ENCODE measurements at regions not wholly inside any gene's neighbourhood (a gene's known extent, or its start where the extent isn't known, plus 50 kb on each side); places are given as distances from the start of the nearest gene placed in this dataset.
"Not testable (repeated sequence)": the region's sequence is repeated elsewhere in the genome, so short reads cannot be mapped to it uniquely, and the experiment has no call there.

DNA sequence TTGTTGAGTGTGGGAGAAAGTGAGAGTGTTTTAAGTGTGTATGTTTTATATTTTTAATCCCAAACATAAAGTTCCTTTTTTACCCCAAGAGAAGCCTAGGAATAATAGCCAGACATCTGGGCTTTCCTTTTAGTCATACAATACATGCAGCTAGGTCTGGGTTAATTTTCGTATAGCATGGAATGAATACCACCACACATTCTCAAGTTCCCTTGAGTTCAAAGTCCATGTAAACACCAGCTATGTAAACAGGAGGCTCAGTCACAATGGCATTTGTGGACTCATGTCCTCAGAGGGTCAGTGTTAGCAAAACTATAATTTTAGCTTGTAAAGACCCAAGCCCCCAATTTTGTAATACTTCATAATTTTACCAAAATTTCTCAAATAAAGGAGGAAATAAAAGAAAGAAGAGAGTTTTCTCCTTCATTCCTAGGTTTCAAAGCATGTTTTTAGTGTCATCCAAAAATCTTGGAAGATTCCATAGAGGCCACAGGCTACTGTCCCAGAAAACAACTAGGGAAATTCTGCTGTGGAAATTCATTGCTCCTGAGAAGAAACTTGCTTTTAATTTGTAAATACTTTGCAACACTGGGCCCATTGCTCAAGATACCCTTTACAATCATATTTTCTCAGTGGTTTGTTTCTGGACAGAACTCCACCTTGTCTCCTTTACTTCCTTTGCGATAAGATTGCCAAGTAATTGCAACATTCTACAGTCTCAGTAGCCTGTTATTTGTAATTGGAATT, 671.2 kb downstream of the COL12A1 start:
- Histone ChIP-seq H3K36me3 (replicated peaks; ENCODE audit: control insufficient read depth, insufficient read depth, low read length) (no peaks in the 10 kb centered on the region), H3K4me3 (ENCODE audit: insufficient read depth, low read depth, low read length) (no peak overlapping the region), H3K27me3 (ENCODE audit: control insufficient read depth, insufficient read depth, low read length) (no peaks in the 10 kb centered on the region)
- no peak for DNase-seq

DNA sequence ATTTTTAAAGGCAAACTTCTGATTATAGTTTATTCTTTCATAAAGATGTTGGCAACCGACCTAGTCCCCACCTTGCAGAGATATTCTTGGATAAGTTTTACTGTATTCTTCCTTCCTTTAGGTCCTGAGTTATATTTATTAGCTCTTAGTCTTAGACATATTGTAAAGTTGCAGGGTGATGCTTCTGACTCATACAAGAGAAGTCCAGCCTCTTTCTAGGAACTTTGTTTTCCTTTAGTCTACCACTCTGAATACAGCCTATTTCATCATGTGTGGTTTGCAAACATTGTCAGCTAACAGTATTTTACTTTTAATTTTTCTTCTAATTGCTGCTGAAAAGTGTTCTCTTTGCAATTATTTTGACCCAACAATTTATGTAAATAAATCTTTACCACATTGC, 686.7 kb downstream of the COL12A1 start:
- Histone ChIP-seq H3K4me3 (ENCODE audit: insufficient read depth, low read depth, low read length) (no peak overlapping the region), H3K36me3 (replicated peaks; ENCODE audit: control insufficient read depth, insufficient read depth, low read length) (no peaks in the 10 kb centered on the region), H3K27me3 (ENCODE audit: control insufficient read depth, insufficient read depth, low read length) (no peaks in the 10 kb centered on the region)
- no peak for DNase-seq

GRCh38 chr6:74518035-74518434, 687.8 kb downstream of the COL12A1 start:
- Histone ChIP-seq H3K36me3 (replicated peaks; ENCODE audit: control insufficient read depth, insufficient read depth, low read length) (no peaks in the 10 kb centered on the region), H3K4me3 (ENCODE audit: insufficient read depth, low read depth, low read length) (no peak overlapping the region), H3K27me3 (ENCODE audit: control insufficient read depth, insufficient read depth, low read length) (no peaks in the 10 kb centered on the region)
- DNase-seq, result no peak

DNA sequence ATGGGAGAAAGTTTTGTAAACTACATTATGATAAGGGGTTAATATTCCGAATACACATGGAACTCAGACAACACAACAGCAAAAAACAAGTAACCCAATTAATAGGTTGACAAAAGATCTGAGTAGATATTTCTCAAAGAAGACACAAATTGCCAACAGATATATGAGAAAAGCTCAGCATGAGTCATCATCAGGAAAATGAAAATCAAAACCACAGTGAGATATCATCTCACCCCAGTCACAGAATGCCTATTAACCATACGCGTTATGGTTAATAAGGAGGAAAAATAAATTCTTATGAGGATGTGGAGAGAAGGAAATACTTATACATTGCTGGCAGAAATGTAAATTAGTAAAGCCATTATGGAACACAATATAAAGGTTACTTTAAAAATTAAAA, 695.0 kb downstream of the COL12A1 start:
- H3K36me3 ChIP-seq (replicated peaks; ENCODE audit: control insufficient read depth, insufficient read depth, low read length), result no peaks in the 10 kb centered on the region
- DNase-seq, result no peak
- H3K4me3 ChIP-seq (ENCODE audit: insufficient read depth, low read depth, low read length), result no peak overlapping the region
- no peaks in the 10 kb centered on the region for H3K27me3 ChIP-seq (ENCODE audit: control insufficient read depth, insufficient read depth, low read length)

GRCh38 chr6:74507649-74508048, 698.2 kb downstream of the COL12A1 start:
- Histone ChIP-seq H3K27me3 (ENCODE audit: control insufficient read depth, insufficient read depth, low read length) (no peaks in the 10 kb centered on the region), H3K4me3 (ENCODE audit: insufficient read depth, low read depth, low read length) (no peak overlapping the region), H3K36me3 (replicated peaks; ENCODE audit: control insufficient read depth, insufficient read depth, low read length) (no peaks in the 10 kb centered on the region)
- no peak for DNase-seq

GRCh38 chr6:74505391-74505790, 700.5 kb downstream of the COL12A1 start:
- Histone ChIP-seq H3K27me3 (ENCODE audit: control insufficient read depth, insufficient read depth, low read length) (no peaks in the 10 kb centered on the region), H3K36me3 (replicated peaks; ENCODE audit: control insufficient read depth, insufficient read depth, low read length) (no peaks in the 10 kb centered on the region), H3K4me3 (ENCODE audit: insufficient read depth, low read depth, low read length) (no peak overlapping the region)
- no peak for DNase-seq

GRCh38 chr6:74504941-74505340, 700.9 kb downstream of the COL12A1 start:
- Histone ChIP-seq H3K36me3 (replicated peaks; ENCODE audit: control insufficient read depth, insufficient read depth, low read length) (no peaks in the 10 kb centered on the region), H3K4me3 (ENCODE audit: insufficient read depth, low read depth, low read length) (no peak overlapping the region), H3K27me3 (ENCODE audit: control insufficient read depth, insufficient read depth, low read length) (no peaks in the 10 kb centered on the region)
- no peak for DNase-seq

DNA sequence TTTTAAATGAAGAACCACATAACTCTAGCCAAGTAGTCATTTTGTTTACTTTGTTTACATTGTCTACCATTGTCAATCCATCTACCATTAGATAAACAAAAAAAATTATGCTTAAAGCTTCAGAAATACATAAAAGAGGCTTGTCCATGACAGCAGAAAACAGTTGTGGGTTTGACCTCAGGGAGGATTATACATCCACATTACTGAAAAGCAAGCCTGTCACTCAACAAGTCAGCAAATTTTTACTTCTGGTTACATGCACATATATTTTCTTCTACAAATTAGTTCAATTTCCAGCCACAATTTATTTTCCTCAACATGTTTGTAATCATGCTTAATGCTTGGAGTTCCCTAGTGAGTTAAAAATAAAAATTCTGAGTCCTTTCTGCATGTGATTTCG, 713.3 kb downstream of the COL12A1 start:
- Histone ChIP-seq H3K4me3 (ENCODE audit: insufficient read depth, low read depth, low read length) (no peak overlapping the region), H3K36me3 (replicated peaks; ENCODE audit: control insufficient read depth, insufficient read depth, low read length) (no peaks in the 10 kb centered on the region), H3K27me3 (ENCODE audit: control insufficient read depth, insufficient read depth, low read length) (no peaks in the 10 kb centered on the region)
- DNase-seq, result no peak

DNA sequence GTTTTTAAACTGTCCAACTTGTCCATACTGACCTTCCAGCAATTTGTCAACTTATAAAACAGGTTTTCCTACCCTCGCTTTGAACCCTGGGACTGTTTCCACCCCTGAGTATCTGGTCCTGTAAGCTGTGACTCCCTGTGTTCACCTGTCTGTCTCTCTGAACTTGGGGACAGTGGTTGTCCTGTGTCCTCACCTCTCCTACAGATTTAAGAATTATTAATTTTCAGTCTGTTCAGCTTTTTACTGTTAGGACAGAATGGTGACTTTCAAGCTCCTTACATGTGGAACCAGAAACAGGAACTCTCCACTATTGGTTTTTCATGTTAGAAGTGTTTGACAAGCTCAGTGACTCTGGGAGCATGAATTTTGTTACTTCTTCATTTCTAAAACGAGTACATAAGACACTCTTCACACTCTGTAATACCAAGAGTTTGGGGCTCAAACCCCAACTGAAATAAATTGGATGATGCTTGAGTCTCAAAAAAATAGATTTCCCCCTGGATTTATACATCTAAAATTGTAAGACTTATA, 713.9 kb downstream of the COL12A1 start:
- no peaks in the 10 kb centered on the region for H3K27me3 ChIP-seq (ENCODE audit: control insufficient read depth, insufficient read depth, low read length)
- no peak overlapping the region for H3K4me3 ChIP-seq (ENCODE audit: insufficient read depth, low read depth, low read length)
- no peaks in the 10 kb centered on the region for H3K36me3 ChIP-seq (replicated peaks; ENCODE audit: control insufficient read depth, insufficient read depth, low read length)
- no peak for DNase-seq

GRCh38 chr6:74488726-74489125, 717.1 kb downstream of the COL12A1 start:
- not testable (repeated sequence) for DNase-seq; H3K36me3 ChIP-seq (replicated peaks; ENCODE audit: control insufficient read depth, insufficient read depth, low read length); H3K4me3 ChIP-seq (ENCODE audit: insufficient read depth, low read depth, low read length); H3K27me3 ChIP-seq (ENCODE audit: control insufficient read depth, insufficient read depth, low read length)

- no peaks in the 10 kb centered on the region for H3K36me3 ChIP-seq (replicated peaks; ENCODE audit: control insufficient read depth, insufficient read depth, low read length)
- H3K27me3 ChIP-seq (ENCODE audit: control insufficient read depth, insufficient read depth, low read length), result no peaks in the 10 kb centered on the region
- H3K4me3 ChIP-seq (ENCODE audit: insufficient read depth, low read depth, low read length), result no peak overlapping the region
- no peak for DNase-seq
Observed at GRCh38 chr6:74482180-74482579, 723.7 kb downstream of the COL12A1 start.

DNA sequence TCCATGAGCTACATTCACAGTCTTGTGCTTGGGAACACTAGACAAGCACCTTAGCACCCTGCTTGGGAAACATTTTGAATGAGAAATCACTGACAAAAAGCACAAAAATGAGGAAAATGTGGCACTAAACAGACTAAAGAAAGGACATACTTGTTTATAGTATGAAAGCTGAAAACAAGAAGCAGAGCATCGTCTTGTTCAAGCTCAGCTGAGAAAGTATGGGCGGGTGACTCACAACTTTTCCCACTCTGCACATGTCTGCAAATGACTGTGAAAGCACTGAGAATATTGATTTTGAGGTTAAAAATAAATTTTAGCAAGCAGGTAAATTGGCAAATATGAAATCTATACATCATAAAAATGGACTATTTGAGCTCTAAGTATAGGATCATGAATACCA, 725.3 kb downstream of the COL12A1 start:
- Histone ChIP-seq H3K4me3 (ENCODE audit: insufficient read depth, low read depth, low read length) (no peak overlapping the region), H3K36me3 (replicated peaks; ENCODE audit: control insufficient read depth, insufficient read depth, low read length) (no peaks in the 10 kb centered on the region)
- no peak for DNase-seq

DNA sequence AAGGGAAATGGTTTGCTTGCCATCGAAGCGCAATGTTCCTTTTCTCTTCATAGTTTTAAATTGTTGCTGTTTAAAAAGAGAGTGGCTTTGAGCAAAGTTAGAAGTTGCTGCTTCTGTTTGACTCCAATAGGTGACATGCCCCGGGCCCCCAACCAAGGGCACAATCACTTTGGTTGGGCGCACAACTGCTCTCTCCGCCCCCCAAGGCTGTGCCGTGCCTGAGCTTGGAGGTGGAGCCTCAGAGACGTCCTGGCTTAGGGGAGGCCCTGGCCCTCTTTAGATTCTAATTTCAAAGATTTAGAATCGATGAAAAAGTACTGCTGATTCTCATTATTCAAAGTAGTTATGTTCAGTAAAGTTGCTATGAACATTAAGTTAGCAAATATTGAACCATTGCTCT, 725.9 kb downstream of the COL12A1 start:
- DNase-seq, result no peak
- H3K36me3 ChIP-seq (replicated peaks; ENCODE audit: control insufficient read depth, insufficient read depth, low read length), result no peaks in the 10 kb centered on the region

More for the DNA sequence above, 725.3 kb downstream of the COL12A1 start:
- H3K27me3 ChIP-seq (ENCODE audit: control insufficient read depth, insufficient read depth, low read length), result no peaks in the 10 kb centered on the region

DNA sequence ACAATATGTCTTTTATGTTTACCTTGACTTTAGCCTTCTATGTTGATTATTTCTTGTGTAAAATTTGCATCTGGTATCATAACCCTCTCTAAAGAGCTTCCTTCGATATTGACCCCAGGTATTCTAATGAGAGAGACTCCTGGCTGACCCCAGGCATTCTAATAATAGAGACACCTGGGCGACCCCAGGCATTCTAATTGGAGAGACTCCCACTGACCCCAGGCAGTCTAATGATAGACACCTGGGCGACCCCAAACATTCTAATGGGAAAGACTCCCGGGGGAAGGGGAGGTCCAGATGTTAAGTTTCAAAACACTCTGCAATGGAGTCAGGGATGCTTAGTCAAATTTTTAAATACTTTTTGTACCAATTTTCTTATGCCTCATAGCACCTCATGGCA, 726.4 kb downstream of the COL12A1 start:
- Histone ChIP-seq H3K27me3 (ENCODE audit: control insufficient read depth, insufficient read depth, low read length) (no peaks in the 10 kb centered on the region), H3K36me3 (replicated peaks; ENCODE audit: control insufficient read depth, insufficient read depth, low read length) (no peaks in the 10 kb centered on the region), H3K4me3 (ENCODE audit: insufficient read depth, low read depth, low read length) (no peak overlapping the region)
- no peak for DNase-seq

More for the DNA sequence above, 725.9 kb downstream of the COL12A1 start:
- no peaks in the 10 kb centered on the region for H3K27me3 ChIP-seq (ENCODE audit: control insufficient read depth, insufficient read depth, low read length)
- no peak overlapping the region for H3K4me3 ChIP-seq (ENCODE audit: insufficient read depth, low read depth, low read length)

DNA sequence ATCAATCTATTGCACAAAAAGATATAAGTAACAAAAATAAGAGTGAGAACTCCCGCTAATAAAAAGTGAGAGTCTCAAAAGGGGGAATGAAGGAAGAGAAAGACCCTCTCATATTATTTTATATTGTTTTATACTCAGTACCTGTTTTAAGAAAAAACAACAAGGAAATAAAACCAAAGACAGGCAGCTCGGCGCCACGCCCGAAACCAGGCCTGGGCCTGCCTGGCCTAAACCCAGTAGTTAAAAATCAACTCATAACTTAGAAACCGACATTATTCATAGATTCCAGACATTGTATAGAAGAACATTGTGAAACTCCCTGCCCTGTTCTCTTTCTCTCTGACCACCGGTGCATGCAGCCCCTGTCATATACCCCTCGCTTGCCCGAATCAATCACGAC, 731.8 kb downstream of the COL12A1 start:
- H3K27me3 ChIP-seq (ENCODE audit: control insufficient read depth, insufficient read depth, low read length); H3K36me3 ChIP-seq (replicated peaks; ENCODE audit: control insufficient read depth, insufficient read depth, low read length); DNase-seq; H3K4me3 ChIP-seq (ENCODE audit: insufficient read depth, low read depth, low read length): not testable (repeated sequence)

GRCh38 chr6:74468552-74468951, 737.3 kb downstream of the COL12A1 start:
- DNase-seq; H3K27me3 ChIP-seq (ENCODE audit: control insufficient read depth, insufficient read depth, low read length); H3K36me3 ChIP-seq (replicated peaks; ENCODE audit: control insufficient read depth, insufficient read depth, low read length); H3K4me3 ChIP-seq (ENCODE audit: insufficient read depth, low read depth, low read length): not testable (repeated sequence)

All from H7 (cell line).